ENCODE measurements at regions not wholly inside any gene's neighbourhood (a gene's known extent, or its start where the extent isn't known, plus 50 kb on each side); places are given as distances from the start of the nearest gene placed in this dataset.

DNA sequence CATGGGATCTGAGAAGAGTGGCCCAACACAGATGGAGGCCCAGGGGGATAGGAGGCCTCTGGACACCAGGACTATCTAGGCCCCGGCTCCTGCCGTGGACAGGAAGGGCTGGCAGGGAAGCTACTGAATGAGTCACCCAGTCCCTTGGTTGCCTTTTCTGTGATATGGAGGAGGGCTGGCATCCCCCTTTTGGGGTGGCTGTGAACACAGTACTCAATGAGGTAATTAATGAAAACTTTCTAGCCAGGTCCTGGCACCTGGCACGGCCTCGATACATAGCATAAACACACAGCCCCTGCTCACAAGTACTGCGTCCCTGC lies 163.2 kb downstream of the CHST1 start:
- H3K4me3 ChIP-seq, result no peak overlapping the region
- H3K36me3 ChIP-seq, result no peaks in the 10 kb centered on the region
- ATAC-seq (ENCODE audit: insufficient number of reproducible peaks, low FRiP score, low read depth) (no peak), DNase-seq (ENCODE audit: low spot score) (no peak)
- H3K27ac ChIP-seq, result no peak overlapping the region
- no peaks in the 10 kb centered on the region for H3K9me3 ChIP-seq
- H3K4me1 ChIP-seq (ENCODE audit: control insufficient read depth in 1 of 2, low read depth in 2 of 2), result no peaks in the 10 kb centered on the region
- no peaks in the 10 kb centered on the region for H3K27me3 ChIP-seq (replicated peaks; ENCODE audit: insufficient read depth)
- TF ChIP-seq, protein P1, sequence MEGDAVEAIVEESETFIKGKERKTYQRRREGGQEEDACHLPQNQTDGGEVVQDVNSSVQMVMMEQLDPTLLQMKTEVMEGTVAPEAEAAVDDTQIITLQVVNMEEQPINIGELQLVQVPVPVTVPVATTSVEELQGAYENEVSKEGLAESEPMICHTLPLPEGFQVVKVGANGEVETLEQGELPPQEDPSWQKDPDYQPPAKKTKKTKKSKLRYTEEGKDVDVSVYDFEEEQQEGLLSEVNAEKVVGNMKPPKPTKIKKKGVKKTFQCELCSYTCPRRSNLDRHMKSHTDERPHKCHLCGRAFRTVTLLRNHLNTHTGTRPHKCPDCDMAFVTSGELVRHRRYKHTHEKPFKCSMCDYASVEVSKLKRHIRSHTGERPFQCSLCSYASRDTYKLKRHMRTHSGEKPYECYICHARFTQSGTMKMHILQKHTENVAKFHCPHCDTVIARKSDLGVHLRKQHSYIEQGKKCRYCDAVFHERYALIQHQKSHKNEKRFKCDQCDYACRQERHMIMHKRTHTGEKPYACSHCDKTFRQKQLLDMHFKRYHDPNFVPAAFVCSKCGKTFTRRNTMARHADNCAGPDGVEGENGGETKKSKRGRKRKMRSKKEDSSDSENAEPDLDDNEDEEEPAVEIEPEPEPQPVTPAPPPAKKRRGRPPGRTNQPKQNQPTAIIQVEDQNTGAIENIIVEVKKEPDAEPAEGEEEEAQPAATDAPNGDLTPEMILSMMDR (IDR thresholded peaks at IDR 0.05), result no peak

DNA sequence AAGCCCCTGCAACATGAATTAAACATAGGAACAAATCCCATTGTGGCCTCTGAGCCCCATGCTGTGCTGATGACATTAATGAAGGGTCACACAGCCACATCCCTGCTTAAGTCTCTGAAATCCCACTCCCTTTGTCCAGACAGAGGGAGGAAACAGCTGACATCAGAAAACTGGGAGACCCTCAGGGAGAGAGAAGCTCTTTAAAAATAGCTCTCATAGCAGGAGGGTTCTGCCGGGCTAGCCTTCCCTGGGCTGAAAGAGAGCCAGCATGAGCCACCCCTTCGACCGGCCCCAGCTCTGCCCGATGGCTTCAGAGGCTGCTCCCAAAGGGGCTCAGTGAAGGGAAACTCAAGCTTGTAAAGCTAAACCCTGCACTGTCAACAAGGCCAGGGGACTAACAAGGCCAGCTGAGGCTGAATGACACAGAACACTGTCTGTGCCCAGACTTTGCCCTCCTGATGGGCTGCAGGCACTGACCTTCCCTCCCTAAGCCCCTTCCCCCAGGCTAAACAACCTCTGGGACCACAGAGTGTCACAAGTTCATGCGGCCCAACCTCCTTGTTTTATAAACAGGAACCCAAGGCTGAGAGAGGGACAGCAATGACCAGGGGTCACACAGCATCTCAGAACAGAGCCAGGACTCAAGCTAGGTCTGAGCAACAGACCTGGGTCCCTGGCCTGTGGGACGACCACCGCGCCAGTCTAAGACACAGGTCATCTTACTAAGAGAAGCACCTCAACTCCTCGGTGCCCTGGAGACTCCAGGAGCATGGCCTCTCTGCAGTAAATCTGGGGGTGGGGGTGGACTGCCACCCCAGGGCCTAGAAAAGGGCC lies 163.8 kb downstream of the CHST1 start:
- Histone ChIP-seq H3K27ac (no peak overlapping the region), H3K9me3 (no peaks in the 10 kb centered on the region), H3K4me3 (no peak overlapping the region), H3K27me3 (replicated peaks; ENCODE audit: insufficient read depth) (no peaks in the 10 kb centered on the region), H3K36me3 (no peaks in the 10 kb centered on the region), H3K4me1 (ENCODE audit: control insufficient read depth in 1 of 2, low read depth in 2 of 2) (no peaks in the 10 kb centered on the region)
- TF ChIP-seq, protein P1 (IDR thresholded peaks at IDR 0.05), result no peak
- ATAC-seq (ENCODE audit: insufficient number of reproducible peaks, low FRiP score, low read depth) (no peak), DNase-seq (ENCODE audit: low spot score) (no peak)

DNA sequence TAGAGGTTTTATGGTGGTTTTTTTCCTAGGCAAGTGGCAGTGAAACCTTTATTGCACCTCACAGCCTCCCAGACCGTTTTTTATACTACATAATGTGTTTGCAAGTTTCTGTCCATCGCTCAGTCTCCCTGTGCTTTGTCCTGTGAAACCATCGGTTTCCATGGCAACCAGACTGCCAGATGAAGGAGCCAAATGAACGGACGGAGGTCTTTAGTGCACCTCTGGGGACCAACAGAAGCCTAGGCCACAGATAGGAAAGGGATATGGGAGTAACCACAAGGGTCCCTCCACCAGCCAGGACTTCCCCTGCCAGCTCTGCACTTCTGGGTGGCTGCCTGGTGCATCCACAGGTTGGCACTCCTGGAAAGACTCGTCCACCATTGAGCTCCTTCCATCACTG lies 165.0 kb downstream of the CHST1 start:
- no peaks in the 10 kb centered on the region for H3K36me3 ChIP-seq
- no peaks in the 10 kb centered on the region for H3K27me3 ChIP-seq (replicated peaks; ENCODE audit: insufficient read depth)
- no peak for DNase-seq (ENCODE audit: low spot score)
- H3K4me3 ChIP-seq, result no peak overlapping the region
- no peaks in the 10 kb centered on the region for H3K4me1 ChIP-seq (ENCODE audit: control insufficient read depth in 1 of 2, low read depth in 2 of 2)
- no peaks in the 10 kb centered on the region for H3K9me3 ChIP-seq
- TF ChIP-seq, protein P1 (IDR thresholded peaks at IDR 0.05), result no peak
- no peak for ATAC-seq (ENCODE audit: insufficient number of reproducible peaks, low FRiP score, low read depth)
- no peak overlapping the region for H3K27ac ChIP-seq

DNA sequence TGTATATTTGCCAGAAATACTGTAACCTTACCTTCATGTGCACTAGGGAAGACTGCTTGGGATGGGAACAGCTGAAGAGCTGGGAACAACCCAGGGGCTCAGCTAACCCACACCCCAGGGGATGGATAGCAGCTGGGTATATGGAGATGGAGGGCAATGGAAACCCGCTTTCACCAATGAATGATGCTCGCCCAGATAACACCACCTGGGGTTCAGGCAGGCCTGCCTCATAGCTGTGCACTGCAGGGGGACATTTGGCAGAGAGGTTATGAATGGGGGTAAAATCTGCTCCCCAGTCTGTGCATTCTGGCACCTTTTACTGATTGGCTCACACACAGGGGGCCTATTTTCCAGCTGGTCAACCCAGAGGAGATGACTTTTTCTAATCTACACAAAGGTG lies 170.7 kb downstream of the CHST1 start:
- no peak for DNase-seq (ENCODE audit: low spot score)
- H3K9me3 ChIP-seq, result no peaks in the 10 kb centered on the region

DNA sequence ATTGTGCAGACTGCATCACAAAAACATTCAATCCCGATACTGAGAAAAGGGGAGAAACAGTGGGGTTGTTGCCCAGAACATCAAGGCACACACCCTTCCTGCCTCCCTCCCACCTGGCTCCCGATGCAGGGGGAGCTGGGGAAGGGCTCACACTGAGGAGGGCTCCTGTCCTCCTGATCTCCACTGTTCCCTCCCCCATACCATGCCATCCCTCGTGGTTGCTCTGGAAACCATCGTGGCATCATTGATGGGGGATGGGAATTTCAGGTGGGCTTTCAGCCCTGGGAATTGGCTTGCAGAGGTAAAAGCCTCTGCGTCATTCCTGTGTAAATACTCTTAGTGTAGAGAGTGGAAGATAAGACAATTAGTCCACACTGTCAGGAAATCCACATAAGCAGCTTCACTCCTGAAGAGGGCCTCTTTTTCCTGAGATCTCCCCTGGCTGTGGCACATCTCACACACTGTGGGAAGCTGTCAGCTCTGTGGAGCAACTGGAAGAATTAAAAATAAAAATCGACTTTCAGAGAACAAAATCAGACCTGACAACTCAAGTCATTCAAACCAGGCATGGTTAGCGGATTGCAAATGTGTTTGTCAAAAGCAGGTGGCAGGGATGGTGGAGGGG lies 176.0 kb downstream of the CHST1 start:
- Histone ChIP-seq H3K27me3 (replicated peaks; ENCODE audit: insufficient read depth) (no peaks in the 10 kb centered on the region), H3K36me3 (no peaks in the 10 kb centered on the region), H3K4me3 (no peak overlapping the region), H3K4me1 (ENCODE audit: control insufficient read depth in 1 of 2, low read depth in 2 of 2) (no peaks in the 10 kb centered on the region), H3K27ac (no peak overlapping the region), H3K9me3 (no peaks in the 10 kb centered on the region)
- ATAC-seq (ENCODE audit: insufficient number of reproducible peaks, low FRiP score, low read depth) (no peak), DNase-seq (ENCODE audit: low spot score) (no peak)
- TF ChIP-seq, protein P1 (IDR thresholded peaks at IDR 0.05), result no peak

More for the DNA sequence above, 170.7 kb downstream of the CHST1 start:
- no peak overlapping the region for H3K27ac ChIP-seq
- H3K36me3 ChIP-seq, result no peaks in the 10 kb centered on the region
- H3K27me3 ChIP-seq (replicated peaks; ENCODE audit: insufficient read depth), result no peaks in the 10 kb centered on the region
- TF ChIP-seq, protein P1 (IDR thresholded peaks at IDR 0.05), result no peak
- no peak overlapping the region for H3K4me3 ChIP-seq
- no peaks in the 10 kb centered on the region for H3K4me1 ChIP-seq (ENCODE audit: control insufficient read depth in 1 of 2, low read depth in 2 of 2)
- ATAC-seq (ENCODE audit: insufficient number of reproducible peaks, low FRiP score, low read depth), result no peak
